ENCODE measurements at regions not wholly inside any gene's neighbourhood (a gene's known extent, or its start where the extent isn't known, plus 50 kb on each side); places are given as distances from the start of the nearest gene placed in this dataset.

DNA sequence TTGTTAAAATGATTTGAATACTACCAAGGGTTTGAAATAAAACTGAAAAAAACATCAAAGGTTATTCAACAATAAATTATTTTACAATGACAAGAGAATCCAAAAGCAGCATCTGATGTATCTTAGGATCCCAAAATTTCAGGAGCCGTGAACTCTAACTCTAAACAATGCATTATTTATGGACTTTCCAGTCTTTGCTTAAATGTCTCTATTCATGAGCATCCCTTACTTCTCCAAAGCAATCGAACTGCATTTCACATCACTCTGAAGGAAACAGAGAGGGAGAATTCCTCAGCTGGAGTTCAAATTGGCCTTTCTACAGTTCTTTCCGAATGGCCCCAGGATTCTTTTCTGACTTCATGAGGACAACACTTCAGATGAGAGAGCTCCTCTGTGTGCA, 229.1 kb downstream of the CBLN4 start:
- H3K4me3 ChIP-seq: no peak overlapping the region
- no peaks in the 10 kb centered on the region for H3K79me2 ChIP-seq (ENCODE audit: low read depth)
- no peaks in the 10 kb centered on the region for H4K20me1 ChIP-seq (ENCODE audit: insufficient read depth)
- no peaks in the 10 kb centered on the region for H3K36me3 ChIP-seq (ENCODE audit: low read depth)
- CTCF ChIA-PET: no interaction called here
- H2AFZ ChIP-seq: no peak overlapping the region
- H3K9me3 ChIP-seq (ENCODE audit: insufficient read depth, low read depth): no peaks in the 10 kb centered on the region
- POLR2A ChIA-PET (ENCODE audit: unreplicated experiment): no interaction called here
- BruUV-seq (replicated peaks): no TSS peak
- intact Hi-C loops (cut with micrococcal nuclease; ENCODE audit: unreplicated experiment): no loop called here
- no peaks in the 10 kb centered on the region for H3K4me1 ChIP-seq (replicated peaks; ENCODE audit: insufficient read depth)
- H3K9me2 ChIP-seq (ENCODE audit: insufficient read depth): no peaks in the 10 kb centered on the region
- H3F3A ChIP-seq (ENCODE audit: insufficient read depth, low read depth): no peaks in the 10 kb centered on the region
- no peak for DNase-seq
- TF ChIP-seq, protein P1, sequence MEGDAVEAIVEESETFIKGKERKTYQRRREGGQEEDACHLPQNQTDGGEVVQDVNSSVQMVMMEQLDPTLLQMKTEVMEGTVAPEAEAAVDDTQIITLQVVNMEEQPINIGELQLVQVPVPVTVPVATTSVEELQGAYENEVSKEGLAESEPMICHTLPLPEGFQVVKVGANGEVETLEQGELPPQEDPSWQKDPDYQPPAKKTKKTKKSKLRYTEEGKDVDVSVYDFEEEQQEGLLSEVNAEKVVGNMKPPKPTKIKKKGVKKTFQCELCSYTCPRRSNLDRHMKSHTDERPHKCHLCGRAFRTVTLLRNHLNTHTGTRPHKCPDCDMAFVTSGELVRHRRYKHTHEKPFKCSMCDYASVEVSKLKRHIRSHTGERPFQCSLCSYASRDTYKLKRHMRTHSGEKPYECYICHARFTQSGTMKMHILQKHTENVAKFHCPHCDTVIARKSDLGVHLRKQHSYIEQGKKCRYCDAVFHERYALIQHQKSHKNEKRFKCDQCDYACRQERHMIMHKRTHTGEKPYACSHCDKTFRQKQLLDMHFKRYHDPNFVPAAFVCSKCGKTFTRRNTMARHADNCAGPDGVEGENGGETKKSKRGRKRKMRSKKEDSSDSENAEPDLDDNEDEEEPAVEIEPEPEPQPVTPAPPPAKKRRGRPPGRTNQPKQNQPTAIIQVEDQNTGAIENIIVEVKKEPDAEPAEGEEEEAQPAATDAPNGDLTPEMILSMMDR (conservative IDR thresholded peaks at IDR 0.05): no peak
- no peak for TF ChIP-seq EZH2 (IDR thresholded peaks at IDR 0.05; ENCODE audit: low read depth)
- H3K4me2 ChIP-seq: no peak overlapping the region
- H3K27ac ChIP-seq: no peak overlapping the region
- 0 out of 2 replicates have a peak, but pooled peaks cover 21% of the 10 kb centered on the region for H3K27me3 ChIP-seq (ENCODE audit: insufficient read depth, low read depth)

DNA sequence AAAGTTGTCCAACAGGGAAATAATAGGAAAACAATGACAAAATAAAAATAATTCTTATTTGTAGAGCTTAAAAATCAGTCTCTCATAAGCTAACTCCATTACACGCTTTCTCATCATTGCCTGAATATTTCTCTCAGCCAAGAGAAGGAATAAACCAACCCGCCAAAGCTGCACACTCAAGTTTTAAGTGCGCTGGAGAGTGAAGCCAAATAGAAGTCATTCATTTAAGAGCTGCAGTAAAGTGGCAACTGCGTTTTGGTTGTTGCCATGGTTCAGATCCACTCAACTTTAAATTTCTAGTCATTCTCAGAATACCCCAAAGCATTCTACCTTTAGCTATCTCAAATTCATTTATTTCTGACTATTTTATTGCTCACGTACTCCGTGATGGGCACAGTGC, 230.7 kb downstream of the CBLN4 start:
- Histone ChIP-seq H3K36me3 (ENCODE audit: low read depth) (no peaks in the 10 kb centered on the region), H3F3A (ENCODE audit: insufficient read depth, low read depth) (no peaks in the 10 kb centered on the region), H3K79me2 (ENCODE audit: low read depth) (no peaks in the 10 kb centered on the region), H3K4me1 (replicated peaks; ENCODE audit: insufficient read depth) (no peaks in the 10 kb centered on the region), H3K4me2 (no peak overlapping the region), H3K9me2 (ENCODE audit: insufficient read depth) (no peaks in the 10 kb centered on the region), H2AFZ (no peak overlapping the region), H4K20me1 (ENCODE audit: insufficient read depth) (no peaks in the 10 kb centered on the region), H3K9me3 (ENCODE audit: insufficient read depth, low read depth) (no peaks in the 10 kb centered on the region), H3K4me3 (no peak overlapping the region), H3K27me3 (ENCODE audit: insufficient read depth, low read depth) (peaks cover 28% of the 10 kb centered on the region; the same call in 1 of the 2 replicates), H3K27ac (no peak overlapping the region)
- BruUV-seq (replicated peaks): no TSS peak
- TF ChIP-seq, protein P1 (conservative IDR thresholded peaks at IDR 0.05): no peak
- TF ChIP-seq EZH2 (IDR thresholded peaks at IDR 0.05; ENCODE audit: low read depth): no peak
- CTCF ChIA-PET: no interaction called here
- intact Hi-C loops (cut with micrococcal nuclease; ENCODE audit: unreplicated experiment): no loop called here
- DNase-seq: no peak
- POLR2A ChIA-PET (ENCODE audit: unreplicated experiment): no interaction called here

DNA sequence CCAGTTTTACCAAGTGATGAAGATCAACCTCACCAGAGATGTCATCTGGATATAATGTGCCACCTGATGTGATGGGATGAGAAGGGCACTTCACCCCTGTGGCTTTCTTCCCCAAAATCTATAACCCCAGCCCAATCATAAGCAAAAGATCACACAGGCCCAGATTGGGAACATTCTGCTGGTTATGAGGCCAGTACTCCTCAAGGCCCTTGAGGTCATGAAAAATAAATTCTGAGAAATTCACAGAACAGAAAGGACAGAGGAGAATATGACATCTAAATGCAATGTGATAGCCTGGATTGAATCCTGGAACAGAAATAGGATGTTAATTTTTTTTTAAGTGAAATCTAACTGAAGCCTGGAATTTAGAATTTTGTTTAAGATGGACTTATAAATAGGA, 243.5 kb downstream of the CBLN4 start:
- Histone ChIP-seq H3K4me3 (no peak overlapping the region), H3K4me2 (no peak overlapping the region), H4K20me1 (ENCODE audit: insufficient read depth) (no peaks in the 10 kb centered on the region), H3K79me2 (ENCODE audit: low read depth) (no peaks in the 10 kb centered on the region), H3K9me3 (ENCODE audit: insufficient read depth, low read depth) (no peaks in the 10 kb centered on the region), H2AFZ (no peak overlapping the region), H3F3A (ENCODE audit: insufficient read depth, low read depth) (no peaks in the 10 kb centered on the region), H3K27me3 (ENCODE audit: insufficient read depth, low read depth) (no peaks in the 10 kb centered on the region), H3K36me3 (ENCODE audit: low read depth) (no peaks in the 10 kb centered on the region), H3K9me2 (ENCODE audit: insufficient read depth) (no peaks in the 10 kb centered on the region), H3K4me1 (replicated peaks; ENCODE audit: insufficient read depth) (no peaks in the 10 kb centered on the region), H3K27ac (no peak overlapping the region)
- intact Hi-C loops (cut with micrococcal nuclease; ENCODE audit: unreplicated experiment): no loop called here
- TF ChIP-seq, protein P1 (conservative IDR thresholded peaks at IDR 0.05): no peak
- no peak for TF ChIP-seq EZH2 (IDR thresholded peaks at IDR 0.05; ENCODE audit: low read depth)
- no peak for DNase-seq
- ChIA-PET POLR2A (ENCODE audit: unreplicated experiment) (no interaction called here), CTCF (no interaction called here)
- no TSS peak for BruUV-seq (replicated peaks)

All from PC-9 (cell line).